ENCODE measurements at regions not wholly inside any gene's neighbourhood (a gene's known extent, or its start where the extent isn't known, plus 50 kb on each side); places are given as distances from the start of the nearest gene placed in this dataset.
"Not testable (repeated sequence)": the region's sequence is repeated elsewhere in the genome, so short reads cannot be mapped to it uniquely, and the experiment has no call there.

DNA sequence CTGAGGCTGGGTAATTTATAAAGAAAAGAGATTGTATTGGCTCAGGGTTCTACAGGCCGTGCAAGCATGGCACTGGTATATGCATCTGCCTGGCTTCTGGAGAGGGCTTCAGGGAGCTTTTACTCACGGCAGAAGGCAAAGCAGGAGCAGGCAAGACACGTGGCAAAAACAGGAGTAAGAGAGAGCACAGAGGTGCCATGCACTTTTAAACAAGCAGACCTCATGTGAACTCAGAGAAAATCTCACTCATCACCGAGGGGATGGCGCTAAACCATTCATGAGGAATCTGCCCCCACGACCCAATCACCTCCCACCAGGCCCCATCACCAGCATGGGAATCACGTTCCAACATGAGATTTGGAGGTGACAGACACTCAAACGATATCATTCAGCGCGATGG is 400.7 kb upstream of the RUNX1 start:
- DNase-seq: no peak

DNA sequence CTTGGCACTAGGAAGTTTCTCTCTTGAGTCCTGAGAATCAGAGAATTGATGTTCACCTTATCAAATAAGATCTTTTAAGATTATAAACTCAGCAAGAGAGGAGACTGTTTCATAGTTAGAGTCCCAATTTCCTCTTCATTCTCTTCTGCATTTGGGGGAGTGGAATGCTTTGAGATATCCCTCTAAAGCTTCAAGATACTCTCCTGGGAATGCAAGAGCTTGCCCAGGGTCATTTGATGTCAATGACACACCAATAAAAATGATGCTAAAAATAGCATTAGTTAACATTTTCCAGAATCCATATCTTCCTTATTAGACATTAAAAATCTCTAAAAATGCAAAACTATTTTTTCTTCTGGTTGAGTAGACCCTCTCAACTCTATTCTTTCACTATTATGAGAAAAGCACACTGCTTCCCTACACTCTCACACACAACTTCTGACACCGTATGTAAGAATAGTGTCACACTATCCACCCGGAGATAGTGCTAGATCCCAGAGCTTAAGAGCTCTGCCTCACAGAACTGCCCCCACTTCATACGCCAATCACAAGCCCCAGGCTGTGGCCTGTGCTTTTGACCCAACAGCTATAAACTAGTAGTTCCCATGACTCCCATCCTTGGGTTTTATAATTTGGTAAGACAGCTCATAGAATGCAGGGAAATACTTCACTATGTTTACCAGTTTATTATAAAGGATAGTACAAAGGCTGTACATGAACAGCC is 399.9 kb upstream of the RUNX1 start:
- DNase-seq: no peak

DNA sequence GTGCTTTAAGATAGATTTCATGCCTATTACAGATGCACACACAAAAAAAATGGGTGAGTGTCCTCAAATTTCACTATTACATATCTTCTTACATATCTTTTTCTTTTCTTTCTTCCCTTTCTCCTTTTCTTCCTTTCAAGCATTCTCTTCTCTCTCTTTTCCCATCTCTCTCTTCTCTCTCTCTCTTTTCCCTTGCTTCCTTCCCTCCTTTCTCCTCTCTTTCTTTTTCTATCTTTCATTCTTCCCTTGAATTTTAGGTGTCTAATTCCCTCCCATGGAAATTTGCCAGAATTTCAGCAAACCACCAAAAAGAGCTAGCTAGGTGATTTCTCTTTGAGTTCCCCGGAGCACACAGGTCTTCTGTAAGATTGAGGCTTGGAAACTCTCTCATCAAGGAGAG is 395.3 kb upstream of the RUNX1 start:
- DNase-seq: no peak

DNA sequence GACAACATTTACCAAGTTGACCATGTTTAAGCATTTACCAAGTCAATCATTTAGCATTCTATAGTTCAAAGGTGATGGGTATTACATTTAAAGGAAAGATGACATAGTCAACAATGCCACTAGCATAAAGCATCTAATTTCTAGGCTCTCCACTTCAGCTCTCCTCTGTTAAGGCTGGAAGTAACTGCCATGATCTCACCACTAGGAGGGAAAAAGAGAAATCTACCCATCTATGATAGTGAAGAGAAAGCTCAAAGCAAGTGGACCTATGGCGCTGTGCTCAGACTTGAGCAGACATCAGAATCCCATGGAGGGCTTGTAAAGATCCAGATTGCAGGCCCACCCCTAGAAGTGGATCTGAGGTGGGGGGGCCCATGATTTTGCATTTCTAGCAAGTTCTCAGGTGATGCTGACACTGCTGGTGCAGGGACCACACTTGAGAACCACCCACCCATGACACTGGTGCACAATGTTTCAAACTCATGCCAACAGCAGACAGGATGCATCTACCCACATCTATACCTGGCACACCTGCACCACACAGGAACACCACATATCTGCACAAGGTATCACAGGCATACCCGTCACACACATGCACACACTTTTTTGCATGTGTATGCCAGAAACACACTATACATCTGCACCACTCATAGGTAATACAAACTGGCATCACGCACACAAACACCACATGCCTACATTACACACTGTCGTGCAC is 392.9 kb upstream of the RUNX1 start:
- no peak for DNase-seq

DNA sequence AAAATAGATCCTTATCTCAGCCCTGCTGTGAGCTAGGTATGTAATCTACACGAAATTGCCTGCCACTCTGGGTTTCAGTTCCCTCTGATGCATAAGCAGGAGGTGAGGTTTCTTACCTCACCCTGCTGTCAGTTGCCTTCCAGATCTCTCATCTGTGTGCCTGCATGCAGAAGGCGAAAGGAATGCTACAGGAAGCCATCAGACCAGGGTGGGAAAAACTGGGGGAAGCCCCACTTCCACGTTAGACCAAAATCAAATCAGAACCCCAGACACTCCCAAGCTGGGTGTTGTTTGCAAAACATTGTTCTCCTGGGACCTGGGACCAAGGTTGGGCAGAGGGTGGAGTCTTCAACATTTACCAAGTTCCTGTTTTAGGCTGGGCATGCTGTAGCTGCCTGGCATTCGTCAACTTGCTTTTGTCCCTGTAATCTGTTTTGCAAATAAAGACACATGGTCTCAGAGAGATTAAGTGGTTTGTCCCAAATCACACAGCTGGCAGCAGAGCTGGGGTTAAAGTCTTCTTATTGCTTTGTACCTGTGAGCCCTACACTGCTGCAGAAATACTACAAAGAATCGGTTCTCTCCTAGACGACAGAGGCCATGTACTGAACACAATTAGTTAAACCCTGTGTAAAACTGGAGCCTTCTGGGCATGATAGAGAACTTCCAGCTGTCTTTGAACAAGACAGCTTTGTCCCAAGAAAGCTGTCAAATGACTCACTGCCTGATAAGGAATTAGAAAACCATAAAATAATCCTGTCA is 389.7 kb upstream of the RUNX1 start:
- no peak for DNase-seq

DNA sequence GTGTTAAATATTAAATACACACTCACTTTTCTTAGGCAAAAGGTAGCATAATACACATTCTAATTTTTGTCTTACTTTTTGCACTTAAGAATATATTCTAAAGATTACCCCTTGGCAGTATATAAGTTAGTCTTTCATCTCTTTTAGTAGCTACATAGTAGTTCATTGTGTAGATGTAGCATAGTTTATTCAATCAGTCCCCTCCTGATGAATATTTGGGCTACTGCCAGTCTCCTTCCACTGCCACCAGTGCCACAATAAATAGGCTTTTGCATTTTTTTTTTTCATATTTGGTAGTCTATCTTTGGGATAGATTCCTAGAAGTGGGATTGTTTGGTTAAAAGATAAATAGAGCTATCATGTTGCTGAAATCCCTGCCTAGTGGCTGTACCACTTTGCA is 388.8 kb upstream of the RUNX1 start:
- no peak for DNase-seq

DNA sequence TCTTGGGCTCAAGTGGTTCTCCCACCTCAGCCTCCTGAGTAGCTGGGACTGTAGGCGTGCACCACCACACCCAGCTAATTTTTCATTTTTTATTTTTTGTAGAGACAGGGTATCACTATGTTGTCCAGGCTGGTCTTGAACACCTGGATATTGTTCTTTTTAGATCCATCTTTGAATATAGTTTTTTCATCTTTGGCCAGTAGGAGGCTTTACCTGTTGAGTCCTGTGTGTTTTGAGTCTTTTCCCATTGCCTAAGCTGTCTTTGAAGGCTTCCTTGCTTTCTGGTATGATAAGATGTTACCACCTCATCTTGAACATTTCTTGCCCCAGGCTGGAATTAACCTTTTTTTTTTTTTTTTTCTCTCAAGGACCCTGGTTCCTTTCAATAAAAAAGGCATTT is 387.8 kb upstream of the RUNX1 start:
- DNase-seq: no peak

DNA sequence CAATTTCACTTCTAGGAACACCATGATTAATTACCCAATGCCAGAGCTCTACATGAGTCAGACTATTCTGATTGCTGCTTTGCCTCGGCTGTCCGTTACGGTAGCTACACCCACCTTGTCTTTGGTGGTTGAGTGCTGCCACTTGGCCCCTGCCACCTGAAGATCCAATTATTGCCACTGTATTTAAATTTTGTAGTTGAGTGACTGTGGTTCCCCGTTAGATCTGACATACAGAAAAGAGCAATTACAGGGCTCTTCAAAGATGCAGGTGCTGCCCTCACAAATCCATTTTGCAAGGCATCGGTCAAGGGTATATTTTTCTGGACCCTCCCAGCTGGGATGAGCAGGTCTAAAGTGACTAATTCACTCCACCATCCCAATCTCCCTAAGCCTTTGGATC is 383.5 kb upstream of the RUNX1 start:
- not testable (repeated sequence) for DNase-seq

DNA sequence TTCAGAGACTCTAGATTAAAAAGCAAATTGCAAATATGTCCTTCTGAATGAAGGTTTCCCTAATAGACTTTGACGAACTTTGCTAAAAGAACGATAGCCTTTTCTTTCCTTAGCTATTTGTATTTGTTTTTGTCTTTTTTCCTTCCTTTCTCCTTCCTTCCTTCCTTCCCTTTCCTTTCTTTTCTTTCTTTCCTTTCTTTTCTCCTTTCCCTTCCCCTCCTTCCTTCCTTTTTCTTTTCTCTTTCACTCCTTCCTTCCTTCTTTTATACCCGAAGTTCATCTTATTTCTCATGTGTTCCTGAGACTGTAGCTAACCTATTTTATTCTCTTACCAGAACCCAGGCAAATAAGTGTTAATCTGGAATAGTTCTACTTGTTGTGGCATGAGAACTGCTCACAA is 381.2 kb upstream of the RUNX1 start:
- no peak for DNase-seq

DNA sequence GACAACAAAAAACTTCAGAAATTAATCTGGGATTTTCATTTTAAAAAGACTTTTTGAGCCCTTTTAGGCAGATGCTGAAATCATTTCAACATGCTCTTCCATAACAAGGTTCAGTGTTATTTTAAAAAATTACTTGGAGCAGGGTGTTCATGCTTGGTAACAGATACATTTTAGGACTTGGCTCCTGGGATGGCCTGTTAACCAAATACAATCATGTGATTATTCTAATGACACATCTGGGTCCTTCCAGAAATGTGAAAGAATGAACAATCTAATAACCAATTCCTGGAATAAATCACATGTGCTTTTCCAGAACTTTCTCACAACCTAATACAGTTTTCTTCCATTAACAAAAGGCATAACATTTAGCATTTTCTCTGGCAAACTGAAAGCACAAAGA is 379.8 kb upstream of the RUNX1 start:
- DNase-seq: no peak

DNA sequence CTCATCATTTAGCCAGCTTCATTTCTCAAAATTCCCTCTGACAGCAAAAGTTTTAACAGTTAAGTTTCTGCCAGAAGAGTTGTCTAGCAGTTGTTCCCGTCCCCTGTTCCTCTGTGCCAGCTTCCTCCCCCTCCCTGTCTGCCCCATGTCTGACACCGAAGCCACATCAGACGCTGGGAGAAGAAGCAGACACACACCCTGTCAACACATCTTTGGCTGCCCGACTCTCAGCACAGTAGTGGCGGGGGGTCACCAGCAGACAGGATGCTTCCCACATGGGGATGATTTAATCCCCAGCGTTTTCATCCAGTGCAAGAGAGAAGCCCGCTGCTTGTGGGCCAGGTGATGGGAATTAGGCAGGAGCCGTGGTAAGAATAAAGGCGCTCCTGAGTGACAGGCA is 379.4 kb upstream of the RUNX1 start:
- no peak for DNase-seq

DNA sequence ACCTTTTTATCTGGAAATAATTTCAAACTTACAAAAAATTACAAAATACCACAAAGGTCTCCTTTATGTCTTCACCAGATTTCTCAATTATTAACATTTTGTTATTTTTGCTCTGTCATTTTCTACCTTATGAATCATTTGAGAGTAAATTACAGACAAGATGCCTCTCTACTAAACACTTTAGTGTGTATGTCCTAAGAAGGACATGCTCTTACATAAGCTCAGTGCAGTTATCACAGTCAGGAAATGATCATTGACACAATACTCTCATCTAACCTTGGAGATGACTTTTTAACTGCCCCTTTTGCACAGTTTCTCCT is 378.9 kb upstream of the RUNX1 start:
- DNase-seq: no peak

DNA sequence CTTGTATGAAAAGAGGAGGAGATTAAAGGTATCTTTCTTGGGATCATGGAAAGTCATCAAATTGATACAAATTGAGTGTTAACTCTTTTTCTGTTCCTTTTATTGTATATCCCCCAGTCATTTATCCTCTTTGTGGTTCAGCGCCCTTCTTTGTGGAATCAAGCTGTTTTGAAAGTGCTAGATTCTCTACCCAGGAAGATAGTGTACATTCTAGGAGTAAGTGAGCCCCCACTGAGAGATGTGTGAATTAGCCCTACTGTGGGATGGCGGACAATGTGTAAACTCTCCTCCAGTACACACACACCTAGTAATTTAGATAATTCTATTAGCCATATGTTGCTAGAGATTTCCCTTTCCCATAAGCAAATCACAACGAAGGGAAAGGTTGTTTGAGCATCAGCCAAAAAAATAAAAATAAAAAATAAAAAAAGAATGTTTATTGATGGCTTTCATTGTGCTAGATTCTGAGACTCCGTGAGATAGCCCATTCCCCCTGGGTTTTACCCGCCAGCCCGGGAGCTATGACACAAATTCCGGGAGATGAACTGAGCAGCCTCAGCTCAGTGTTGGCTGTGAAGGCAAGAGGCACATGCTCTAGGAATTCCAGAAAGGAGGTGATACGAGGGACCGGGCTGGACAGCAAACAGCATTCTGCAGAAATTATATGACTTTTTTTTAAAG is 378.4 kb upstream of the RUNX1 start:
- no peak for DNase-seq

DNA sequence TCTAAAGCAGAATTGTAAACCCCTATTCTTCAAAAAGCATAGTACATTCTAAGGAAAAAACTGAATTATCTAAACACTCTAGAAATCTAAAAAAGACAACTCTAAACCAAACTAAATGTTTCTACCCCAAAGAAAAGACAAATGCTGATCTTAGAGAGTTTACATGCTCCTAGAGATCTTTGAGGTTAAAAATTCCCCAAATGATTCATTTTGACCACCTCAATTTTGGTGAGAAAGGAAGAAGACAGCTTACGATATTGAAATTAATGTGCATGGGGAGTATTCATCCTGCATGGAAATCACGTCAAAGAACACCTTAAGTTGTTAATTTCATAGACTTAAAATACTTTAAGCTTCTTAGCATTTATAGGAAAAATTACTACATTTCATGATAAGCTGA is 377.8 kb upstream of the RUNX1 start:
- DNase-seq: no peak

DNA sequence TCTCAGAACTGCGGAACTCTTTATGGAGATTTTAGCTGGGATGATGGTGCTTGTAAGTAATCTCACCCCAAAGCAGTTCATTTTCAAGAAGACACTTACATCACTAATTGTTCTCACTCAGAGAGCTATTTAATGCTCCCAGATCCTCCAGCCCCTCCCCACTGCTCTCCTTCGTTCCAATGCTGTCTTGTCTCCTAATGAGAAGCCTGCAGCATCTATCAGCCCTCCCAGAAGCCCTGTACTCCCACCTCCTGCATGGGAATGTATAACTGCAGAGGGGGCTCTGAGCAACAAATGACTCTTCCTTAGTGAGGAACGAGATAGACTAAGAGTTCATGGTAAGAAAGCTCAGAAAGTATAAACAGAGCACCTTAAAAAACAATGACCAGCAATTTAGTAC is 377.4 kb upstream of the RUNX1 start:
- no peak for DNase-seq

DNA sequence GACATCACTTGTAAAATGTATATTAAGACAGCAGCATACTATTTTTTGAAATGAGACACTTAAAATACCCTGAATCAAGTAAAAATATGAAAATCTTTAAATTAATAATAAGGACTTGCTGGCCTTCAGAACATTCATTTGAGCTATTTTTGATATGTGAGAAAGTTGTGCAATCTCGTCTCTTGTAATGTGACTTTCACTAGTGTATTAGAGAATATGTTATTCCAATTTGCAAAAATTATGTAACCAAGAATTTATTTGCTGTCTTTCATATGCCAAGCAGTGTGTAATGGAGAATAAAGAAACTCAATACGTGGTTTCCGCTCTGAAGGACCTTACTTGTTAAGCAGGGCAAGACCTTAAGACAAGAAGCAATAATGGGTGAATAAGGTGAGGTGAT is 375.0 kb upstream of the RUNX1 start:
- no peak for DNase-seq

DNA sequence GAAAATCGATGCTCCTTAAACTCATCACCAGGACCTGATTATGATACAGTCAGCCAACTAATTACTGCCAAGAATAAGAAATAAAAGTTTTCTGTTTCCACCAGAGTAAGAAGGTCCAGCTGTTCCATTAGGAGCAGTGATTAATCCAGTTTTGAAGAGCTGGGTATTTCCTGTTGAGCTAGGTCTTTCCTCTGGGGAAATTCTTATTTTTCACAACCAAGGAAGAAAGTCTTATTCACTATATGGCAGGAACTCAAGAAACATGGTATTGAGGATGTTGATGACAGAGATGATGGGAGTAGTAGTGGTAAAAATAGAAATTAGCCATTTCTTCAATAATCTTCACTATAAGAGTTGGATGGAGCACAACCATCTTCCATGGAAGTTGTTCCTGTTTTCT is 374.6 kb upstream of the RUNX1 start:
- DNase-seq: no peak

DNA sequence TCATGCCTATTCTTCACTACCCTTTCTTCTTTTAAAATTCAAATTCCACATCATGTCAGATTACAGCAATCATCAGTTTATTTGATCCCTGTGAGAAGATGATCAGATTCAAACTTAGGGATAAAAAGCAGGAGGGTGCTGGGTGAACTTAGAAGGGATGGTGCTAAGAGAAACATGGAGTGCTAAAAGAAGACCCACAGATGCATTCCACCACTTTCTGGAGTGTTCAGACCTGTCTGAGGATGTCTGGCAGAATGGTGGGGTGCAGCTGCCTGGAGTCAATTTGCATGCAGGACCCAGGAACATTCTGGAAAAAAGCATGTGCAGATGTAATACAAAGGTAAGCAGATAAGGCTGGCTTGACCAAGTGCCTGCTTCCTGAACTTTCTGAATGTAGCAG is 372.9 kb upstream of the RUNX1 start:
- DNase-seq: no peak

DNA sequence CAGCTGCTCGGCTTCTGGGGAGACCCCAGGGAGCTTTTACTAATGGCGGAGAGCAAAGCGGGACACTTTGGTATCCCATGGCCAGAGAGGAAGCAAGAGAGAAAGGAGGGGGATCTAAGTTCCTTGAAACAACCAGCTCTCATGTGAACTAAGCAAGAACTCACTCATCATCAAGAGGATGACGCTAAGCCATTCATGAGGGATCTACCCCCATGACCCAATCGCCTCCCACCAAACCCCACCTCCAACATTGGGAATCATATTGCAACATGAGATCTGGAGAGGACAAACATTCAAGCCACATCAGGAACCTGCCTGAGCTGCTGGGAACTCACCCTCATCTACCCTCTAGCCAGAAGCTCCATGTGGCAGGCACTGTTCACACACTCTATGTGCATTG is 372.1 kb upstream of the RUNX1 start:
- DNase-seq: no peak

DNA sequence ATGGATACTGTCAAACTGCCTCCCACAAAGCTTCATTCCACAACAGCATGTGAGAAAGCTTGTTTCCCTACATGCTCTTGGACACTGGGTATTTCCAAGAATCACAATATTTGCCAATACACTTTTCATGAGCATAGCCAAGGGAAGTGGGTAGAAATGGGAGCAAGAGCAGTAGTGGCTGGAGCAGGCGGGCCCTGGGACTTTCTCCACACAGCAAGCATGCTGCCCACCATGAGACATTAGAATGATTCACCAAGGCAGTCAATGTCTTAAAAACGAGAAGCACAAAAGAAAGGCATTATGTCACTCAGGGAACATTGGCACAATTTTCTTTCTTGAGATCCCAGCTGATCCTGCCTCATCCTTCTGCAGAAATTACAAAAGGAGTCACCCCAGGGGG is 371.6 kb upstream of the RUNX1 start:
- DNase-seq: no peak

DNA sequence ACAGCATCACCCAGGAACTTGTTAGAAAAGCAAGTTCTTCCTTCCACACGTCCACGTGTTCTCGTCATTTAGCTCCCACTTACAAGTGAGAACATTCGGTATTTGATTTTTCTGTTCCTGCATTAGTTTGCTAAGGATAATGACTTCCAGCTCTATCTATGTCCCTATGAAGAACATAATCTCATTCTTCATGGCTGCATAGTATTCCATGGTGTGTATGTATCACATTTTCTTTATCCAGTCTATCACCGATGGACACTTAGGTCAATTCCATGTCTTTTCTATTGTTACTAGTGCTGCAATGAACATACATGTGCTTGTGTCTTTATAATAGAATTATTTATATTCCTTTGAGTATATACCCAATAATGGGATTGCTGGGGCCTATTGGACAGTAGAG is 368.7 kb upstream of the RUNX1 start:
- DNase-seq: no peak

DNA sequence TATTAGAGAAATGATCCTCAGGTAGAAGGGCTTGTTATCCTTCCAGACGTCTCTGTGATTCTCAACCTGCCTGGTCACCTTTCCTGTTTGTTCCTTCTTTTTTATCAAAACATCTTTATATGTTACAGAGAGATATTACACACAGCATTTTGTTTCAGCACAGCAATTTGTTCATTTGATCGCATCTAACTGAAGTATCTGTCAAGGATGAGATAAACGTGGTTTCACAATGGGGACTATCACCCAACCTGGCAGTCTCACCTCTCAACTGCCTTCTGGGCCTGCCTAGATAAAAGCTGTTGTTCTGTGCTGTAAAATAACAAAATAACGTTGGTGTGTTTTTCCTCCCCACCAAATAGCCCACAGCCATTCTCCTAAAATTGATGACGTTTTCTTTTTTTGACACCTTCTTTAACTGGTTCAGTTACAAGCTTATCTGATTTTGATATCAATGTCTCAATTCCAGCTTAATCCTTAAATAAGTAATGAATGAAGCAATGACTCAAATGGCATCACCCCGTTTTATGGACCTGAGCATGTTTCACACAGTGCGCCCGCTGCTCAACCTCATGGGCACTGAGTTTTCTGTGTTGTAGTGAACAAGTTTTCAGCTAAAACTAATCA is 367.9 kb upstream of the RUNX1 start:
- no peak for DNase-seq

DNA sequence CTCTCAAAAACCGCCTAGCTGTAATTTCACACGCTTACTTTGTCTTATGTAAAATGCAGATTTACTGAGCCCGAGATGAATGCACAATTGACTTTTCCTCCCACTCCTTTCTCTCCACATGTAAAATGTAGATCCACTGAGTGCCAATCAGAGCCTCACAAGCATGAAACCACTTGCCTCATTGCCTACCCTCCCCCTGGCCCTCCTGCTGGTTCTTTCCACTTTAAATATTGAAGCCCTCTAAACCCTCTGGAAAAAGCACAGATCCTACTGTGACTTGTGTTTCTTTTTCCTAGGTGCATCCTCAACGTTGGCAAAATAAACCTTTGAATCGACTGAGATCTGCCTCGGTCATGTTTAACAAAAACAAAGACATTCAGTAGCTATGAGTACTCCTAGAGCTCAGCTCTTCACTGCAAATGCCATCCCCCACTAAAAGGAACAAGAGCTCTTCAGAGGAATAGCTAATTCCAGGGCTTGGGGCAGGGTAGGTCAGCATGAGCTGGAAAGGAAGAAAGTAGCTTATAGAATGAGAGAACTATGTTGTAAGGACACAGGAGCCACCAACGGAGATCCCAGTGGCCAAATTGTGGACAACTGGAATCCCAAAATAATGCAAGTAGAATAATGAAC is 365.5 kb upstream of the RUNX1 start:
- no peak for DNase-seq

Measured in NCI-H1092 treated with DMSO at 0.1 percent for 48 hours (cell line).